Heart left ventricle (tissue), 16 donors: ENCODE measurements at regions not wholly inside any gene's neighbourhood (a gene's known extent, or its start where the extent isn't known, plus 50 kb on each side); places are given as distances from the start of the nearest gene placed in this dataset.

Experiments
- ATAC-seq, 4 donors: fragments of 200-7000 bp; cut with Tn5 transposase; one replicate each; pipeline ENCODE4 v1.9.1; 2020 to 2022; ENCODE audit warnings: moderate library complexity in 4 of 4, mild to moderate bottlenecking in 3 of 4, moderate number of reproducible peaks in 1 of 4
- DNase-seq, 5 donors: peaks; one replicate each; pipeline ENCODE4 v3.0.0-alpha.2; 2020
- H3K27ac ChIP-seq, 12 donors: fragments of 200-600 bp; sonication (generic) in 4 of 12; one replicate each; pipeline versions ENCODE4 v1.5.0 to v1.8.0; 2016 to 2022; ENCODE audit warnings: mild to moderate bottlenecking in 2 of 12
- H3K27me3 ChIP-seq, 9 donors: fragments of 200-600 bp; sonication (generic) in 2 of 9; one replicate each; pipeline versions ENCODE4 v1.5.1 to v1.8.0; 2016 to 2022; ENCODE audit warnings: mild to moderate bottlenecking in 3 of 9
- H3K36me3 ChIP-seq, 9 donors: fragments of 200-600 bp; sonication (generic) in 2 of 9; one replicate each; pipeline versions ENCODE4 v1.5.0 to v1.8.0; 2018 to 2022; ENCODE audit warnings: mild to moderate bottlenecking in 2 of 9
- H3K4me1 ChIP-seq, 12 donors: fragments of 200-600 bp; sonication (generic) in 4 of 12; one replicate each; pipeline versions ENCODE4 v1.5.0 to v1.8.0; 2016 to 2022; ENCODE audit warnings: mild to moderate bottlenecking in 3 of 12
- H3K4me3 ChIP-seq, 12 donors: fragments of 200-600 bp; sonication (generic) in 4 of 12; one replicate each; pipeline versions ENCODE4 v1.5.0 to v1.8.0; 2017 to 2022; ENCODE audit warnings: mild to moderate bottlenecking in 9 of 12, moderate library complexity in 4 of 12
- H3K9me3 ChIP-seq, 12 donors: fragments of 200-600 bp; sonication (generic) in 4 of 12; one replicate each; pipeline versions ENCODE4 v1.5.0 to v1.8.0; 2016 to 2022; ENCODE audit warnings: mild to moderate bottlenecking in 1 of 12
- CTCF ChIP-seq, 12 donors: fragments of 200-600 bp; sonication (generic) in 4 of 12; IDR thresholded peaks; one replicate each; pipeline versions ENCODE4 v1.5.0 to v1.8.0; 2018 to 2022; ENCODE audit warnings: antibody characterized with exemption in 12 of 12, mild to moderate bottlenecking in 5 of 12
- POLR2A ChIP-seq, 2 donors: fragments of 450-650 bp; IDR thresholded peaks; one replicate each; pipeline ENCODE4 v1.6.1; 2017; ENCODE audit warnings: antibody characterized with exemption in 2 of 2, mild to moderate bottlenecking in 2 of 2, moderate library complexity in 2 of 2
- WGBS, 4 donors: extraction: QIAGEN DNeasy Blood & Tissue Kit in 2 of 4; methylation state at CpG; one replicate each; pipeline versions ENCODE4 v1.1.5 to v1.1.7; 2013 to 2018; 5-methylcytosine and 5-hydroxymethylcytosine counted together
- intact Hi-C, 10 donors: fragments of 100-400 bp; cut with DNase I; formaldehyde crosslinking; loops; one replicate each; pipeline versions ENCODE4 v1.11.1 to v1.14.2; 2022
- donor health status: ischemic (EF 13 %, LVEDD 7.1; RV severe dilation, severe dysfunction).
- donor health status: healthy with polysubstance abuse.
- donor health status: DM: no; HTN: yes; CAD: no.
- donor health status: DM: no; HTN: no; CAD: no.
- donor health status: ischemic (EF 25% LVEDD 6.9; RV normal size, moderate dysfunction).
- donor health status: ischemic (EF 25% LVEDD 5.7; RV mildly dilated, moderate dysfunction).
- donor health status: healthy.
- donor health status: DM: yes; HTN: yes; CAD: no.
- donor health status: ischemic (EF 35%, LVEDD 5.7; RV mildly dilated, moderate dysfunction).
- donor health status: nonischemic (EF 11% LVEDD 7.7; RV severe dilation, severe dysfunction).
- donor health status: DM: yes; HTN: yes; CAD: no.
- donor health status: PGD.
- donor health status: ischemic (EF 29% LVEDD 5.4; RV normal size, mild dysfunction).
- donor health status: nonischemic (EF 23%, LVEDD 6.1; RV moderate dilation, normal function).

GRCh38 chr2:146598791-146599190, 1246.0 kb upstream of the ACVR2A start:
- Histone ChIP-seq H3K36me3 (no peaks in the 10 kb centered on the region), H3K9me3 (no peaks in the 10 kb centered on the region), H3K27me3 (no peaks in the 10 kb centered on the region), H3K4me3 (no peak overlapping the region), H3K27ac (no peak overlapping the region), H3K4me1 (no peaks in the 10 kb centered on the region)
- intact Hi-C loops: no loop called here
- DNase-seq: no peak
- no peak for ATAC-seq
- WGBS, 4 donors: 80 to 89% (median 82%) methylated on average over 2 of the region's 2 CpGs
- TF ChIP-seq CTCF (IDR thresholded peaks at IDR 0.05) (no peak), POLR2A (IDR thresholded peaks at IDR 0.05) (no peak)

- no peaks in the 10 kb centered on the region for H3K9me3 ChIP-seq
- no peaks in the 10 kb centered on the region for H3K36me3 ChIP-seq
- DNase-seq (no peak), ATAC-seq (no peak)
- no peak for TF ChIP-seq POLR2A (IDR thresholded peaks at IDR 0.05)
- TF ChIP-seq CTCF (IDR thresholded peaks at IDR 0.05): no peak
- no peaks in the 10 kb centered on the region for H3K27me3 ChIP-seq
- H3K27ac ChIP-seq: no peak overlapping the region
- no peaks in the 10 kb centered on the region for H3K4me1 ChIP-seq
- H3K4me3 ChIP-seq: no peak overlapping the region
- intact Hi-C loops: no loop called here
Measured at GRCh38 chr2:146597291-146597690, 1247.5 kb upstream of the ACVR2A start.

- no peaks in the 10 kb centered on the region for H3K4me1 ChIP-seq
- H3K9me3 ChIP-seq: no peaks in the 10 kb centered on the region
- DNase-seq: no peak
- H3K4me3 ChIP-seq: no peak overlapping the region
- H3K27ac ChIP-seq: no peak overlapping the region
- WGBS, 4 donors: 75 to 81% (median 77%) methylated on average over 4 of the region's 4 CpGs
- intact Hi-C loops: no loop called here
- no peak for TF ChIP-seq POLR2A (IDR thresholded peaks at IDR 0.05)
- no peak for TF ChIP-seq CTCF (IDR thresholded peaks at IDR 0.05)
- H3K36me3 ChIP-seq: no peaks in the 10 kb centered on the region
- ATAC-seq: no peak
- no peaks in the 10 kb centered on the region for H3K27me3 ChIP-seq
Measured at GRCh38 chr2:146591908-146592307, 1252.9 kb upstream of the ACVR2A start.

GRCh38 chr2:146587291-146587713, 1257.5 kb upstream of the ACVR2A start:
- TF ChIP-seq POLR2A (IDR thresholded peaks at IDR 0.05) (no peak), CTCF (IDR thresholded peaks at IDR 0.05) (no peak)
- no peaks in the 10 kb centered on the region for H3K27me3 ChIP-seq
- ATAC-seq (no peak), DNase-seq (peak in 1 of 5 donors; percentile 50)
- no peaks in the 10 kb centered on the region for H3K4me1 ChIP-seq
- 96 to 98% (median 96%) methylated on average over 20 to 38 of the region's 38 CpGs for WGBS, 4 donors
- intact Hi-C loops: no loop called here
- H3K4me3 ChIP-seq: no peak overlapping the region
- H3K9me3 ChIP-seq: no peaks in the 10 kb centered on the region
- no peak overlapping the region for H3K27ac ChIP-seq
- no peaks in the 10 kb centered on the region for H3K36me3 ChIP-seq
